SK-N-SH treated with all-trans-retinoic acid at 6 μM for 48 hours (cell line): ENCODE measurements at regions not wholly inside any gene's neighbourhood (a gene's known extent, or its start where the extent isn't known, plus 50 kb on each side); places are given as distances from the start of the nearest gene placed in this dataset.

Source experiments
- GLIS3 ChIP-seq: fragments of 250-450 bp; sonication (Bioruptor Pico); IDR thresholded peaks from 2 replicates; pipeline ENCODE4 v1.5.0; 2020; ENCODE audit warnings: mild to moderate bottlenecking, moderate library complexity
- PPARA ChIP-seq: fragments of 250-450 bp; sonication (Bioruptor Pico); IDR thresholded peaks from 2 replicates; pipeline ENCODE4 v1.5.0; 2020; ENCODE audit warnings: mild to moderate bottlenecking, borderline replicate concordance
- RARB ChIP-seq: fragments of 250-450 bp; sonication (Bioruptor Pico); IDR thresholded peaks from 2 replicates; pipeline ENCODE4 v1.8.0; 2021; ENCODE audit warnings: mild to moderate bottlenecking, moderate library complexity
- TCF4 ChIP-seq: fragments of 250-450 bp; sonication (Bioruptor Pico); IDR thresholded peaks from 2 replicates; pipeline ENCODE4 v1.8.0; 2021; ENCODE audit warnings: mild to moderate bottlenecking, moderate library complexity, borderline replicate concordance
- TOX ChIP-seq: fragments of 250-450 bp; sonication (Bioruptor Pico); IDR thresholded peaks from 2 replicates; pipeline ENCODE4 v1.8.0; 2021; ENCODE audit warnings: mild to moderate bottlenecking, moderate library complexity, borderline replicate concordance
- ZFP30 ChIP-seq: fragments of 450-650 bp; formaldehyde crosslinking; IDR thresholded peaks from 2 replicates; pipeline ENCODE4 v1.5.0; 2022; ENCODE audit warnings: mild to moderate bottlenecking, moderate library complexity
- TF ChIP-seq, protein P1 (sequence below): fragments of 250-450 bp; sonication (Bioruptor Pico); IDR thresholded peaks from 2 replicates; pipeline ENCODE4 v1.5.1; 2020; ENCODE audit warnings: low read depth, mild to moderate bottlenecking, moderate library complexity
- TF ChIP-seq, protein P2 (sequence below): fragments of 250-450 bp; sonication (Bioruptor Pico); IDR thresholded peaks from 2 replicates; pipeline ENCODE4 v1.8.0; 2020; ENCODE audit warnings: mild to moderate bottlenecking, moderate library complexity, borderline replicate concordance
- TF ChIP-seq, protein P3 (sequence below): fragments of 250-450 bp; sonication (Bioruptor Pico); IDR thresholded peaks from 2 replicates; pipeline ENCODE4 v1.8.0; 2021; ENCODE audit warnings: low read depth, mild to moderate bottlenecking, moderate library complexity, borderline replicate concordance

DNA sequence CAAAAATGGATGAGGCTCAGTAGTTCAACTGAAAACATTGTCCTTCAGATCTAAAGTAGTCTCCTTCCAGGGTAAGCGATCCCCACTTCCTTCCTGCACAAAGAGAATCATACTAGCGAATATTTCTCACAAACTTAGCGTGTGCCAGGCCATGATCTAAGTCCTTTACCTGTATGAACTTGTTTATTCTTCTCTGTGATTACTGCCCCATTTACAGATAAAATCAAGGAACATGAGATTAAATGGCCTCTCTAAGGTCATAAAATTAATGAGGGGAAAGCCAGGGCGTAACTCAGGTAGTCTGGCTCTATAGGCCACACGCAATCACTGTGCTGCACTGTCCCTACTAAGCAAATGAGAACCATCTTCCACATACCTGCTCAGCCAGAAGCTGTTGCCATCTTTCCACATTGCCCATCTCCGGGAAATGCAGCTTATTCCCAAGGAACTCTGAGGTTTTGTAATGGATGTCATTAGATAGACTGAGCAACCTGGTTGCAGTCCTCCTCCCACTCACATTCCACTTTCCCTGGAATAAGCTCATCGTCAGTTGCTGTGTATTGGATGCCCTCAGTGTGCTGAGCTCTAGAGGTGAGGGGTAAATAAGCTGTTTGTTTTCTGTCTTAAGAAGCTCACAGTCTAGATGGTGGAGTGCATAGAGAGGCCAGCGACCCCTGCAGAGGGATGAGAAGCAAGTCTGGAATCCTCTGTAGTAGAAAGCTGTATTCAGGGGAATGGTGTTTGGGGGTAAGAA, 146.3 kb downstream of the SNX19 start:
- TF ChIP-seq ZFP30 (CRISPR knock-in tag) (no peak), TCF4 (CRISPR knock-in tag) (no peak), GLIS3 (no peak), RARB (no peak), PPARA (CRISPR knock-in tag) (no peak), TOX (CRISPR knock-in tag) (no peak)
- TF ChIP-seq, protein P1, sequence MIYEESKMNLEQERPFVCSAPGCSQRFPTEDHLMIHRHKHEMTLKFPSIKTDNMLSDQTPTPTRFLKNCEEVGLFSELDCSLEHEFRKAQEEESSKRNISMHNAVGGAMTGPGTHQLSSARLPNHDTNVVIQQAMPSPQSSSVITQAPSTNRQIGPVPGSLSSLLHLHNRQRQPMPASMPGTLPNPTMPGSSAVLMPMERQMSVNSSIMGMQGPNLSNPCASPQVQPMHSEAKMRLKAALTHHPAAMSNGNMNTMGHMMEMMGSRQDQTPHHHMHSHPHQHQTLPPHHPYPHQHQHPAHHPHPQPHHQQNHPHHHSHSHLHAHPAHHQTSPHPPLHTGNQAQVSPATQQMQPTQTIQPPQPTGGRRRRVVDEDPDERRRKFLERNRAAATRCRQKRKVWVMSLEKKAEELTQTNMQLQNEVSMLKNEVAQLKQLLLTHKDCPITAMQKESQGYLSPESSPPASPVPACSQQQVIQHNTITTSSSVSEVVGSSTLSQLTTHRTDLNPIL: no peak
- TF ChIP-seq, protein P2, sequence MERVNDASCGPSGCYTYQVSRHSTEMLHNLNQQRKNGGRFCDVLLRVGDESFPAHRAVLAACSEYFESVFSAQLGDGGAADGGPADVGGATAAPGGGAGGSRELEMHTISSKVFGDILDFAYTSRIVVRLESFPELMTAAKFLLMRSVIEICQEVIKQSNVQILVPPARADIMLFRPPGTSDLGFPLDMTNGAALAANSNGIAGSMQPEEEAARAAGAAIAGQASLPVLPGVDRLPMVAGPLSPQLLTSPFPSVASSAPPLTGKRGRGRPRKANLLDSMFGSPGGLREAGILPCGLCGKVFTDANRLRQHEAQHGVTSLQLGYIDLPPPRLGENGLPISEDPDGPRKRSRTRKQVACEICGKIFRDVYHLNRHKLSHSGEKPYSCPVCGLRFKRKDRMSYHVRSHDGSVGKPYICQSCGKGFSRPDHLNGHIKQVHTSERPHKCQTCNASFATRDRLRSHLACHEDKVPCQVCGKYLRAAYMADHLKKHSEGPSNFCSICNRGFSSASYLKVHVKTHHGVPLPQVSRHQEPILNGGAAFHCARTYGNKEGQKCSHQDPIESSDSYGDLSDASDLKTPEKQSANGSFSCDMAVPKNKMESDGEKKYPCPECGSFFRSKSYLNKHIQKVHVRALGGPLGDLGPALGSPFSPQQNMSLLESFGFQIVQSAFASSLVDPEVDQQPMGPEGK (CRISPR knock-in tag): no peak
- TF ChIP-seq, protein P3, sequence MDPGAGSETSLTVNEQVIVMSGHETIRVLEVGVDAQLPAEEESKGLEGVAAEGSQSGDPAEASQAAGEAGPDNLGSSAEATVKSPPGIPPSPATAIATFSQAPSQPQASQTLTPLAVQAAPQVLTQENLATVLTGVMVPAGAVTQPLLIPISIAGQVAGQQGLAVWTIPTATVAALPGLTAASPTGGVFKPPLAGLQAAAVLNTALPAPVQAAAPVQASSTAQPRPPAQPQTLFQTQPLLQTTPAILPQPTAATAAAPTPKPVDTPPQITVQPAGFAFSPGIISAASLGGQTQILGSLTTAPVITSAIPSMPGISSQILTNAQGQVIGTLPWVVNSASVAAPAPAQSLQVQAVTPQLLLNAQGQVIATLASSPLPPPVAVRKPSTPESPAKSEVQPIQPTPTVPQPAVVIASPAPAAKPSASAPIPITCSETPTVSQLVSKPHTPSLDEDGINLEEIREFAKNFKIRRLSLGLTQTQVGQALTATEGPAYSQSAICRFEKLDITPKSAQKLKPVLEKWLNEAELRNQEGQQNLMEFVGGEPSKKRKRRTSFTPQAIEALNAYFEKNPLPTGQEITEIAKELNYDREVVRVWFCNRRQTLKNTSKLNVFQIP (CRISPR knock-in tag): no peak
